ENCODE measurements at regions not wholly inside any gene's neighbourhood (a gene's known extent, or its start where the extent isn't known, plus 50 kb on each side); places are given as distances from the start of the nearest gene placed in this dataset.

GRCh38 chr4:7132249-7132648, 60.1 kb upstream of the SORCS2 start:
- no peak for TF ChIP-seq CTCF (IDR thresholded peaks at IDR 0.05; ENCODE audit: low read depth, low read length, missing control alignments)
- DNase-seq (ENCODE audit: extremely low read depth, low read depth), result no peak
- H3K4me3 ChIP-seq (replicated peaks; ENCODE audit: low read depth, low read length), result no peak overlapping the region

DNA sequence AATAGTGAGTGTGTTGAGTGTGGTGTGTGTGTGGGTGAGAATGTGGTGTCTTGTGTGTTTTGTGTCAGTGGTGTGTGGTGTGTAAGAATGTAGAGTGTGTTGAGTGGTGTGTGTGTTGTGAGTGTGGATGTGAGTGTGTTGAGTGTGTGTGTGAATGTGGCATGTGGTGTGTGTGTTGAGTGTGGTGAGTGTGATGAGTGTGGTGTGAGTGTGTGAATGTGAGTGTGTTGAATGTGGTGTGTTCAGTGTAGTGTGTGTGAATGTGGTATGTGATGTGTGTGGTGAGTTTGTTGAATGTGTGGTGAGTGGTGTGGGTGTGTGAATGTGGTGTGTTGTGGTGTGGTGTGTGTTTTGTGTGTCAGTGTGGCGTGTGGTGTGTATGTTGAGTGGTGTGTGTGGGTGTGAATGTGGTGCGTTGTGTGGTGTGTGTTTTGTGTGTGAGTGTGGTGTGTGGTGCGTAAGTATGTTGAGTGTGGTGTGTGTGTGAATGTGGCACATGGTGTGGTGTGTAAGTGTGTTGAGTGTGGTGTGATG, 60.8 kb upstream of the SORCS2 start:
- no peak for TF ChIP-seq CTCF (IDR thresholded peaks at IDR 0.05; ENCODE audit: low read depth, low read length, missing control alignments)
- no peak for DNase-seq (ENCODE audit: extremely low read depth, low read depth)
- H3K4me3 ChIP-seq (replicated peaks; ENCODE audit: low read depth, low read length), result no peak overlapping the region

GRCh38 chr4:7130621-7131211, 61.6 kb upstream of the SORCS2 start:
- no peak for TF ChIP-seq CTCF (IDR thresholded peaks at IDR 0.05; ENCODE audit: low read depth, low read length, missing control alignments)
- no peak for DNase-seq (ENCODE audit: extremely low read depth, low read depth)
- no peak overlapping the region for H3K4me3 ChIP-seq (replicated peaks; ENCODE audit: low read depth, low read length)

GRCh38 chr4:7129871-7130620, 62.2 kb upstream of the GRPEL1 start:
- no peak for DNase-seq (ENCODE audit: extremely low read depth, low read depth)
- no peak overlapping the region for H3K4me3 ChIP-seq (replicated peaks; ENCODE audit: low read depth, low read length)
- no peak for TF ChIP-seq CTCF (IDR thresholded peaks at IDR 0.05; ENCODE audit: low read depth, low read length, missing control alignments)

DNA sequence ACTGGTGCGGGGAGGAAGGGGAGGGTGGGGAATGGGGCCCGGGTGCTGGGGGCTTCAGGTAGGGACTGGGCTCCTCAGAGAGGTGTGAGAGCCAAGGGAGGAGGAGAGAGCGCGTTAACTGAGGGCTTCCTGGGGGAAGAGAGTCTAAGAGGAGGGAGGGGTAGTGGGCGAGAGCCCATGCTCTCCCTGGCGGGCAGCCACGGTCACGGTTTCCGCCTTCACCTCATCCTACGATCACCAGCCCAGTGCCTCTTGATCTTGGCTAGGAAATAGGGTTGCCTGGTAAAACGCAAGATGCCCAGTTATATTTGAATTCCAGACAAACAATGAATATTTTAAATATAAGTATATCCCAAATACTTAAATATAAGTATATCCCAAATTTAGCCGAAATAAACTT, 60.8 kb upstream of the GRPEL1 start:
- no peak overlapping the region for H3K4me3 ChIP-seq (replicated peaks; ENCODE audit: low read depth, low read length)
- no peak for TF ChIP-seq CTCF (IDR thresholded peaks at IDR 0.05; ENCODE audit: low read depth, low read length, missing control alignments)
- DNase-seq (ENCODE audit: extremely low read depth, low read depth), result no peak

DNA sequence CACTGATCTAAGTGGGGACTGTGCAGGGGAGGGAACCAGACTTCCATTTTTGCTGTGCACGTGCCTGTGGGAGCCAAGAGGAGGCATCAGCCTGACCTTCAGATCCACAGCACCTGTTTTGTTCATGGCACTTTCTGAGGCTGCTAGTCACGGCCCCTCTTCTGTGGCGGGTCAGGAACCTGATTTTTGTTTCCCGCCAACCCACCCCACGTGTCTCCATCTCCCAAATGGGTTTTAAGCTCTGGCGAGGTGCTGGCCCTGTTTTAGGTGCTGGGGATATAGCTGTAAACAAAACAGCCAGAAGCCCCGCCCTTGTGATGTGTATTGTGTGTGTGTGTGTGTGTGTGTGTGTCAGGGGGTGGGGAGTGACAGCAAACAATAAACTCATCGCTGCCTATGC, 60.4 kb upstream of the GRPEL1 start:
- no peak overlapping the region for H3K4me3 ChIP-seq (replicated peaks; ENCODE audit: low read depth, low read length)
- no peak for DNase-seq (ENCODE audit: extremely low read depth, low read depth)
- no peak for TF ChIP-seq CTCF (IDR thresholded peaks at IDR 0.05; ENCODE audit: low read depth, low read length, missing control alignments)

Data from HFF-Myc (cell line).